ENCODE measurements at regions not wholly inside any gene's neighbourhood (a gene's known extent, or its start where the extent isn't known, plus 50 kb on each side); places are given as distances from the start of the nearest gene placed in this dataset.

- TF ChIP-seq FOXP2 (optimal IDR thresholded peaks at IDR 0.05; ENCODE audit: borderline replicate concordance, extremely low read depth, extremely low read length, insufficient read depth) (no peak), TAF1 (IDR thresholded peaks at IDR 0.05; ENCODE audit: borderline replicate concordance, insufficient read depth, low read length) (no peak), SIN3A (IDR thresholded peaks at IDR 0.05; ENCODE audit: borderline replicate concordance, insufficient read depth, low read length) (no peak)
These were observed 52.2 kb upstream of the SOD3 start for GRCh38 chr4:24743206-24743605.

- TF ChIP-seq FOXP2 (optimal IDR thresholded peaks at IDR 0.05; ENCODE audit: borderline replicate concordance, extremely low read depth, extremely low read length, insufficient read depth) (no peak), TAF1 (IDR thresholded peaks at IDR 0.05; ENCODE audit: borderline replicate concordance, insufficient read depth, low read length) (no peak), POLR2AphosphoS5 (IDR thresholded peaks at IDR 0.05; ENCODE audit: low read depth, low read length) (no peak), SIN3A (IDR thresholded peaks at IDR 0.05; ENCODE audit: borderline replicate concordance, insufficient read depth, low read length) (no peak)
- TF ChIP-seq, protein P1, sequence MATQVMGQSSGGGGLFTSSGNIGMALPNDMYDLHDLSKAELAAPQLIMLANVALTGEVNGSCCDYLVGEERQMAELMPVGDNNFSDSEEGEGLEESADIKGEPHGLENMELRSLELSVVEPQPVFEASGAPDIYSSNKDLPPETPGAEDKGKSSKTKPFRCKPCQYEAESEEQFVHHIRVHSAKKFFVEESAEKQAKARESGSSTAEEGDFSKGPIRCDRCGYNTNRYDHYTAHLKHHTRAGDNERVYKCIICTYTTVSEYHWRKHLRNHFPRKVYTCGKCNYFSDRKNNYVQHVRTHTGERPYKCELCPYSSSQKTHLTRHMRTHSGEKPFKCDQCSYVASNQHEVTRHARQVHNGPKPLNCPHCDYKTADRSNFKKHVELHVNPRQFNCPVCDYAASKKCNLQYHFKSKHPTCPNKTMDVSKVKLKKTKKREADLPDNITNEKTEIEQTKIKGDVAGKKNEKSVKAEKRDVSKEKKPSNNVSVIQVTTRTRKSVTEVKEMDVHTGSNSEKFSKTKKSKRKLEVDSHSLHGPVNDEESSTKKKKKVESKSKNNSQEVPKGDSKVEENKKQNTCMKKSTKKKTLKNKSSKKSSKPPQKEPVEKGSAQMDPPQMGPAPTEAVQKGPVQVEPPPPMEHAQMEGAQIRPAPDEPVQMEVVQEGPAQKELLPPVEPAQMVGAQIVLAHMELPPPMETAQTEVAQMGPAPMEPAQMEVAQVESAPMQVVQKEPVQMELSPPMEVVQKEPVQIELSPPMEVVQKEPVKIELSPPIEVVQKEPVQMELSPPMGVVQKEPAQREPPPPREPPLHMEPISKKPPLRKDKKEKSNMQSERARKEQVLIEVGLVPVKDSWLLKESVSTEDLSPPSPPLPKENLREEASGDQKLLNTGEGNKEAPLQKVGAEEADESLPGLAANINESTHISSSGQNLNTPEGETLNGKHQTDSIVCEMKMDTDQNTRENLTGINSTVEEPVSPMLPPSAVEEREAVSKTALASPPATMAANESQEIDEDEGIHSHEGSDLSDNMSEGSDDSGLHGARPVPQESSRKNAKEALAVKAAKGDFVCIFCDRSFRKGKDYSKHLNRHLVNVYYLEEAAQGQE (IDR thresholded peaks at IDR 0.05; ENCODE audit: insufficient read depth in 1 of 2, low read depth in 2 of 2, low read length in 2 of 2) = no peak
These were observed 51.4 kb upstream of the SOD3 start for GRCh38 chr4:24743927-24744326.

GRCh38 chr4:24745172-24745895 lies 50.0 kb upstream of the SOD3 start:
- TF ChIP-seq SIN3A (IDR thresholded peaks at IDR 0.05; ENCODE audit: borderline replicate concordance, insufficient read depth, low read length) (no peak), POLR2AphosphoS5 (IDR thresholded peaks at IDR 0.05; ENCODE audit: low read depth, low read length) (no peak), TAF1 (IDR thresholded peaks at IDR 0.05; ENCODE audit: borderline replicate concordance, insufficient read depth, low read length) (no peak), FOXP2 (optimal IDR thresholded peaks at IDR 0.05; ENCODE audit: borderline replicate concordance, extremely low read depth, extremely low read length, insufficient read depth) (no peak)
- TF ChIP-seq, protein P1 (IDR thresholded peaks at IDR 0.05; ENCODE audit: insufficient read depth in 1 of 2, low read depth in 2 of 2, low read length in 2 of 2) = no peak

Measured in PFSK-1 (cell line).